ENCODE measurements at regions not wholly inside any gene's neighbourhood (a gene's known extent, or its start where the extent isn't known, plus 50 kb on each side); places are given as distances from the start of the nearest gene placed in this dataset.

GRCh38 chr12:107254258-107254856, 161.0 kb upstream of the CRY1 start:
- Histone ChIP-seq H3K9ac (ENCODE audit: low read depth in 2 of 2, low read length in 2 of 2) (no peak overlapping the region), H3K9me3 (no peaks in the 10 kb centered on the region), H3K36me3 (no peaks in the 10 kb centered on the region), H3K27ac (no peak overlapping the region), H3K4me1 (no peaks in the 10 kb centered on the region), H3K4me3 (no peak overlapping the region), H3K27me3 (no peaks in the 10 kb centered on the region)
- DNase-seq = no peak
- TF ChIP-seq, protein P1, sequence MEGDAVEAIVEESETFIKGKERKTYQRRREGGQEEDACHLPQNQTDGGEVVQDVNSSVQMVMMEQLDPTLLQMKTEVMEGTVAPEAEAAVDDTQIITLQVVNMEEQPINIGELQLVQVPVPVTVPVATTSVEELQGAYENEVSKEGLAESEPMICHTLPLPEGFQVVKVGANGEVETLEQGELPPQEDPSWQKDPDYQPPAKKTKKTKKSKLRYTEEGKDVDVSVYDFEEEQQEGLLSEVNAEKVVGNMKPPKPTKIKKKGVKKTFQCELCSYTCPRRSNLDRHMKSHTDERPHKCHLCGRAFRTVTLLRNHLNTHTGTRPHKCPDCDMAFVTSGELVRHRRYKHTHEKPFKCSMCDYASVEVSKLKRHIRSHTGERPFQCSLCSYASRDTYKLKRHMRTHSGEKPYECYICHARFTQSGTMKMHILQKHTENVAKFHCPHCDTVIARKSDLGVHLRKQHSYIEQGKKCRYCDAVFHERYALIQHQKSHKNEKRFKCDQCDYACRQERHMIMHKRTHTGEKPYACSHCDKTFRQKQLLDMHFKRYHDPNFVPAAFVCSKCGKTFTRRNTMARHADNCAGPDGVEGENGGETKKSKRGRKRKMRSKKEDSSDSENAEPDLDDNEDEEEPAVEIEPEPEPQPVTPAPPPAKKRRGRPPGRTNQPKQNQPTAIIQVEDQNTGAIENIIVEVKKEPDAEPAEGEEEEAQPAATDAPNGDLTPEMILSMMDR (IDR thresholded peaks at IDR 0.05) = no peak
- intact Hi-C loops (cut with DNase I) = no loop called here

- H3K9me3 ChIP-seq = no peaks in the 10 kb centered on the region
- H3K4me1 ChIP-seq = no peaks in the 10 kb centered on the region
- H3K27ac ChIP-seq = no peak overlapping the region
- H3K9ac ChIP-seq (ENCODE audit: low read depth in 2 of 2, low read length in 2 of 2) = no peak overlapping the region
- TF ChIP-seq, protein P1 (IDR thresholded peaks at IDR 0.05) = no peak
- H3K4me3 ChIP-seq = no peak overlapping the region
- intact Hi-C loops (cut with DNase I) = no loop called here
- DNase-seq = no peak
- no peaks in the 10 kb centered on the region for H3K36me3 ChIP-seq
- no peaks in the 10 kb centered on the region for H3K27me3 ChIP-seq
Observed at GRCh38 chr12:107258780-107259179, 165.4 kb upstream of the CRY1 start.

DNA sequence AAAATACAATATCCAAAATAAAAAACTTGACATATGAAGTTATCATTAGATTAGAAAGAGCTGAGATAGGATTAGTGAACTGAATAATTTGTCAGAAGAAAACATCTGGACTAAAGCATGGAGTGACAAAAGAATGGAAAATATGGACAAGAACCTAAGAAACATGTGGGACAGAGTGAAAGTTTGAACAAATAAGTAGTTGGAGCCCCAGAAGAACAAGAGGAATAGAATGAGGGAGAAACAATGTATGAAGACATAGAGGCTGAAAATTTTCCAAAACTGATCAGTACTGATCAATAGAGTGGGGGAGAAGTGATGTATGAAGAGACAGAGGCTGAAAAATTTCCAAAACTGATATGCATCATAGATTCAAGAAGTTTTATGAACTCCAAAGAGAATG, 170.6 kb upstream of the CRY1 start:
- TF ChIP-seq, protein P1 (IDR thresholded peaks at IDR 0.05) = no peak
- intact Hi-C loops (cut with DNase I) = no loop called here
- no peak overlapping the region for H3K9ac ChIP-seq (ENCODE audit: low read depth in 2 of 2, low read length in 2 of 2)

GRCh38 chr12:107264667-107265066, 171.3 kb upstream of the CRY1 start:
- H3K4me1 ChIP-seq = no peaks in the 10 kb centered on the region
- TF ChIP-seq, protein P1 (IDR thresholded peaks at IDR 0.05) = no peak

More for the DNA sequence above, 170.6 kb upstream of the CRY1 start:
- H3K36me3 ChIP-seq = no peaks in the 10 kb centered on the region
- H3K27me3 ChIP-seq = no peaks in the 10 kb centered on the region
- no peaks in the 10 kb centered on the region for H3K9me3 ChIP-seq
- no peak for DNase-seq
- no peak overlapping the region for H3K4me3 ChIP-seq
- no peaks in the 10 kb centered on the region for H3K4me1 ChIP-seq
- H3K27ac ChIP-seq = no peak overlapping the region

GRCh38 chr12:107267604-107268003, 174.3 kb upstream of the CRY1 start:
- intact Hi-C loops (cut with DNase I) = no loop called here
- no peak overlapping the region for H3K9ac ChIP-seq (ENCODE audit: low read depth in 2 of 2, low read length in 2 of 2)

More at GRCh38 chr12:107264667-107265066, 171.3 kb upstream of the CRY1 start:
- Histone ChIP-seq H3K36me3 (no peaks in the 10 kb centered on the region), H3K27ac (no peak overlapping the region), H3K9ac (ENCODE audit: low read depth in 2 of 2, low read length in 2 of 2) (no peak overlapping the region), H3K27me3 (no peaks in the 10 kb centered on the region), H3K4me3 (no peak overlapping the region), H3K9me3 (no peaks in the 10 kb centered on the region)
- intact Hi-C loops (cut with DNase I) = no loop called here
- no peak for DNase-seq

More at GRCh38 chr12:107267604-107268003, 174.3 kb upstream of the CRY1 start:
- H3K27me3 ChIP-seq = no peaks in the 10 kb centered on the region
- H3K4me1 ChIP-seq = no peaks in the 10 kb centered on the region
- DNase-seq = no peak
- TF ChIP-seq, protein P1 (IDR thresholded peaks at IDR 0.05) = no peak
- H3K27ac ChIP-seq = no peak overlapping the region
- H3K4me3 ChIP-seq = no peak overlapping the region
- H3K36me3 ChIP-seq = no peaks in the 10 kb centered on the region
- no peaks in the 10 kb centered on the region for H3K9me3 ChIP-seq
